ENCODE measurements at regions not wholly inside any gene's neighbourhood (a gene's known extent, or its start where the extent isn't known, plus 50 kb on each side); places are given as distances from the start of the nearest gene placed in this dataset.
A peak's percentile ranks its signal among the peaks of the same experiment; 100 is the strongest.

DNA sequence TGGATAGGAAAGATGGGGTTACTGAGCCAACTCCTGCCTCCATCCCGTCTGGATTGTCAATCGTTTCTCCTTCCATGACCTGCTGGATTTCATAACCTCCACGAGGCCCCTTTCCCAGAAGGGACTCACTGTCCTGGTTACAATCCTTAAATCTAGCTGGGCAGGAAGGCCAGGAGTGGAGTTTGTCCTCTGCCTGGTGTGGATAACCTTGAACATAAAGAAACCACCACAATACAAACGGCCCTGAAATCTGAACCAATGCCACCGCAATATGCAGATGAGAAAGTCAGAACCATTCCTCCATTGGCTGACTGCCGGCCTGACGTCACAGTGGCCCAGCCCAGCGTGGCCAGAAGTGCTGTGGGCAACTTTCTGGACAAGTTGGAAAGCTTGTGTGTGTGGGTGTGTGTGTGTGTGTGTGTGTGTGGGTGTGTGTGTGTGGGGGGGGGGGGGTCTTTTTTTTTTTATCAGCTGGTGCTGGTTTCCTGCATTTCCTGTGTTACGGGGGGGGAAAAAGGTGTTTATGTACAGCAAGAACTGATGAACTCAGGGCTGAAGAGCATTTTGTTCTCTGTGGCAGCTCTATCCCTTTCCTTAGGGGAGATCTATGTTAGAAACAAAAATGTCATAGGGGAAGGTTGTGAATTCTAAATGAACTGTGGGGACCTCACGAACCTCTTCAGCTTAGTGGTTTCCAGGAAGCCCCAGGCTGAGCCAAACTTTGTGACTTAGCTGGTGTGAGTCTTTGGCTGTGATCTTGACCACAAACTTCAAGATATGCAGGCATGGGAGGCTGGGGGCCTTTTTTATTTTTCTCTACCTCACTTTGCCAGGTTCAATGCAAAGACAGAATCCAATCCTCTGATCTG, 81.6 kb upstream of the MED13L start:
- Histone ChIP-seq H3K9me3 (ENCODE audit: low read depth) (no peaks in the 10 kb centered on the region), H2AFZ (peak overlapping the region; percentile 31), H3K36me3 (replicated peaks; ENCODE audit: insufficient read depth, low read depth) (no peaks in the 10 kb centered on the region), H3K9me2 (replicated peaks; ENCODE audit: insufficient read depth) (no peaks in the 10 kb centered on the region), H3K4me2 (peak overlapping the region; percentile 57), H3K27ac (peak overlapping the region; percentile 90), H3K27me3 (no peaks in the 10 kb centered on the region), H4K20me1 (ENCODE audit: insufficient read depth, poor library complexity, severe bottlenecking) (no peaks in the 10 kb centered on the region), H3K4me1 (ENCODE audit: insufficient read depth) (peaks cover 15% of the 10 kb centered on the region), H3K4me3 (no peak overlapping the region), H3K79me2 (no peaks in the 10 kb centered on the region)
- peak; percentile 95 for DNase-seq (ENCODE audit: low spot score)
- TF ChIP-seq EZH2phosphoT487 (IDR thresholded peaks at IDR 0.05; ENCODE audit: low read depth, severe bottlenecking, unreplicated experiment) (no peak), EZH2 (IDR thresholded peaks at IDR 0.05; ENCODE audit: borderline replicate concordance) (no peak)
- TF ChIP-seq, protein P1, sequence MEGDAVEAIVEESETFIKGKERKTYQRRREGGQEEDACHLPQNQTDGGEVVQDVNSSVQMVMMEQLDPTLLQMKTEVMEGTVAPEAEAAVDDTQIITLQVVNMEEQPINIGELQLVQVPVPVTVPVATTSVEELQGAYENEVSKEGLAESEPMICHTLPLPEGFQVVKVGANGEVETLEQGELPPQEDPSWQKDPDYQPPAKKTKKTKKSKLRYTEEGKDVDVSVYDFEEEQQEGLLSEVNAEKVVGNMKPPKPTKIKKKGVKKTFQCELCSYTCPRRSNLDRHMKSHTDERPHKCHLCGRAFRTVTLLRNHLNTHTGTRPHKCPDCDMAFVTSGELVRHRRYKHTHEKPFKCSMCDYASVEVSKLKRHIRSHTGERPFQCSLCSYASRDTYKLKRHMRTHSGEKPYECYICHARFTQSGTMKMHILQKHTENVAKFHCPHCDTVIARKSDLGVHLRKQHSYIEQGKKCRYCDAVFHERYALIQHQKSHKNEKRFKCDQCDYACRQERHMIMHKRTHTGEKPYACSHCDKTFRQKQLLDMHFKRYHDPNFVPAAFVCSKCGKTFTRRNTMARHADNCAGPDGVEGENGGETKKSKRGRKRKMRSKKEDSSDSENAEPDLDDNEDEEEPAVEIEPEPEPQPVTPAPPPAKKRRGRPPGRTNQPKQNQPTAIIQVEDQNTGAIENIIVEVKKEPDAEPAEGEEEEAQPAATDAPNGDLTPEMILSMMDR (IDR thresholded peaks at IDR 0.05; ENCODE audit: poor library complexity): no peak
- WGBS (ENCODE audit: low lambda C conversion rate, missing lambda C conversion rate): 7% methylated on average over 9 of the region's 10 CpGs

DNA sequence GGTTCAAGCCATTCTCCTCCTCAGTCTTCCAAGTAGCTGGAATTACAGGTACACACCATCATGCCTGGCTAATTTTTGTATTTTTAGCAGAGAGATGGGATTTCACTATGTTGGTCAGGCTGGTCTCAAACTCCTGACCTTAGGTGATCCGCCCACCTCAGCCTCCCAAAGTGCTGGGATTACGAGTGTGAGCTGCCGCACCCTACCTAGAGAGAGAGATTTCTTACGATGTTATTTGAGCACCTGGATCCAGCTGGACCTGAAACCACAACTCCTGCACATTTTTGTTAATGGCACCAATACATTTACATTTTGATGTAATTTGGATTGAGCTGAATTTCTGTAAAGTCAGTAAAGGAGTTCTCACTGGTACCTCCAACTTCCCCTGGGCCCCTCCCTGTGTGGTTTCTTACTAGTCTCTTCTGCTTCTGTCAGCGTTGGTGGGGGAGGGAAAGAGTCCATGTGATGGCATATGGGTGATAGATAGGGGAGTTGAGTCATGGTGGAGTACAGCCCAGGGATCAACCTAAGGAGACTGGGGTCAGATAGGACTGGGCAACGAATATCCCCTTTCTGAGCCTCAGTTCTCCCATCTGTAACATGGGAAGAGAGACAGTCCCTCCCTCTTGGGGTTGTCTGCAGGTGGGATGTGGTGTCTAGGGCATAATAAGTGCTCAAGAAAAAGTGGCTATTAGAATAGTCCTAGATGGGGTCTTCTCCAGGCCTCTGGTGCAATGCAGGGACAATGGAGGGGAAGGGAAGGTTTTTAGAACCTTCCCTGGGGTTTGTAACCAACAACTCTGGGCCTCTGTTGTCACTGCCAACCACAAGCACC, 83.3 kb upstream of the MED13L start:
- no peaks in the 10 kb centered on the region for H3K27me3 ChIP-seq
- no peaks in the 10 kb centered on the region for H3K79me2 ChIP-seq
- peaks cover 15% of the 10 kb centered on the region for H3K4me1 ChIP-seq (ENCODE audit: insufficient read depth)
- no peak for DNase-seq (ENCODE audit: low spot score)
- no peaks in the 10 kb centered on the region for H4K20me1 ChIP-seq (ENCODE audit: insufficient read depth, poor library complexity, severe bottlenecking)
- no peaks in the 10 kb centered on the region for H3K9me3 ChIP-seq (ENCODE audit: low read depth)
- WGBS (ENCODE audit: low lambda C conversion rate, missing lambda C conversion rate): 85% methylated on average over 6 of the region's 6 CpGs
- no peak overlapping the region for H3K27ac ChIP-seq
- no peak overlapping the region for H2AFZ ChIP-seq
- no peaks in the 10 kb centered on the region for H3K9me2 ChIP-seq (replicated peaks; ENCODE audit: insufficient read depth)
- H3K36me3 ChIP-seq (replicated peaks; ENCODE audit: insufficient read depth, low read depth): no peaks in the 10 kb centered on the region
- no peak overlapping the region for H3K4me2 ChIP-seq
- TF ChIP-seq, protein P1 (IDR thresholded peaks at IDR 0.05; ENCODE audit: poor library complexity): no peak
- TF ChIP-seq EZH2 (IDR thresholded peaks at IDR 0.05; ENCODE audit: borderline replicate concordance): no peak
- no peak for TF ChIP-seq EZH2phosphoT487 (IDR thresholded peaks at IDR 0.05; ENCODE audit: low read depth, severe bottlenecking, unreplicated experiment)
- no peak overlapping the region for H3K4me3 ChIP-seq

DNA sequence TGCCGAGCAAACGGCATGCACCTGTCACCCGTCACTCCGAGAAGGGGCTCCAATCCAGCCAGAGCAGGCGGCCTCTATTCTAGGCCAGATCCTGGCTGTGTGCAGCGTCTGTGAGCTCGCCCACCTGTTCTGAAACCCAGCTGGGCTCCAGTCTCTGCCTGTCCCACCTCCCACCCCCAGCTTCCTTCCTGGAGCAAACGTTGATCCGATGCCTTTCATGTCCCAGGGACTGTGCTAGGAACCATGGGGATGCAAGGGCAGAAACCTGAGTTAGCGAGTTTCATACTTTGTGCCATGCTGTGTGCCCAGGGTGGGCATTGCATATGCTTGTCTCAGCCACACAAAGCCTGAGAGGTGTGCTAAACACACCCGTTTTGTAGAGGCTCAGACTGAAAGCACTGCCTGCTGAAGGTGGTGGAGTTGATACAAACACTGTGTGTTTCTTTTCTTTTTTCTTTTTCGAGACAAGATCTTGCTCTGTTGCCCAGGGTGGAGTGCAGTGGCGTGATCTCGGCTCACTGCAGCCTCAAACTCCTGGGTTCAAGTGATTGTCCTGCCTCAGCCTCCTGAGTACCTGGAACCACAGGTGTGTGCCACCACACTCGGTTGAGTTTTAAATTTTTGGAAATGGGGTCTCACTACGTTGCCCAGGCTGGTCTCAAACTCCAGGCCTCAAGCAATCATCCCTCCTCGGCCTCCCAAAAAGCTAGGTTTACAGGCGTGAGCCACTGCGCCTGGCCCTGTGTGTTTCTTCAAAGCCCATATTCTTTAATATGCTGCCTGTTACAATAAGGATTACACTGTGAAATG, 84.1 kb upstream of the MED13L start:
- no peaks in the 10 kb centered on the region for H3K79me2 ChIP-seq
- H3K27me3 ChIP-seq: no peaks in the 10 kb centered on the region
- H4K20me1 ChIP-seq (ENCODE audit: insufficient read depth, poor library complexity, severe bottlenecking): no peaks in the 10 kb centered on the region
- no peaks in the 10 kb centered on the region for H3K9me3 ChIP-seq (ENCODE audit: low read depth)
- 93% methylated on average over 19 of the region's 19 CpGs for WGBS (ENCODE audit: low lambda C conversion rate, missing lambda C conversion rate)
- no peak overlapping the region for H3K27ac ChIP-seq
- DNase-seq (ENCODE audit: low spot score): no peak
- H3K36me3 ChIP-seq (replicated peaks; ENCODE audit: insufficient read depth, low read depth): no peaks in the 10 kb centered on the region
- peaks cover 15% of the 10 kb centered on the region for H3K4me1 ChIP-seq (ENCODE audit: insufficient read depth)
- H2AFZ ChIP-seq: no peak overlapping the region
- H3K4me3 ChIP-seq: no peak overlapping the region
- H3K9me2 ChIP-seq (replicated peaks; ENCODE audit: insufficient read depth): no peaks in the 10 kb centered on the region
- H3K4me2 ChIP-seq: no peak overlapping the region
- TF ChIP-seq, protein P1 (IDR thresholded peaks at IDR 0.05; ENCODE audit: poor library complexity): no peak
- no peak for TF ChIP-seq EZH2 (IDR thresholded peaks at IDR 0.05; ENCODE audit: borderline replicate concordance)
- TF ChIP-seq EZH2phosphoT487 (IDR thresholded peaks at IDR 0.05; ENCODE audit: low read depth, severe bottlenecking, unreplicated experiment): no peak

All from hepatocyte (in vitro differentiated cells).